NCI-H748 treated with DMSO at 0.1 percent for 48 hours (cell line): ENCODE measurements at regions not wholly inside any gene's neighbourhood (a gene's known extent, or its start where the extent isn't known, plus 50 kb on each side); places are given as distances from the start of the nearest gene placed in this dataset.

Experiments used
- DNase-seq: peaks from one replicate; lab custom pipeline; 2025; lab: John Stamatoyannopoulos, UW

DNA sequence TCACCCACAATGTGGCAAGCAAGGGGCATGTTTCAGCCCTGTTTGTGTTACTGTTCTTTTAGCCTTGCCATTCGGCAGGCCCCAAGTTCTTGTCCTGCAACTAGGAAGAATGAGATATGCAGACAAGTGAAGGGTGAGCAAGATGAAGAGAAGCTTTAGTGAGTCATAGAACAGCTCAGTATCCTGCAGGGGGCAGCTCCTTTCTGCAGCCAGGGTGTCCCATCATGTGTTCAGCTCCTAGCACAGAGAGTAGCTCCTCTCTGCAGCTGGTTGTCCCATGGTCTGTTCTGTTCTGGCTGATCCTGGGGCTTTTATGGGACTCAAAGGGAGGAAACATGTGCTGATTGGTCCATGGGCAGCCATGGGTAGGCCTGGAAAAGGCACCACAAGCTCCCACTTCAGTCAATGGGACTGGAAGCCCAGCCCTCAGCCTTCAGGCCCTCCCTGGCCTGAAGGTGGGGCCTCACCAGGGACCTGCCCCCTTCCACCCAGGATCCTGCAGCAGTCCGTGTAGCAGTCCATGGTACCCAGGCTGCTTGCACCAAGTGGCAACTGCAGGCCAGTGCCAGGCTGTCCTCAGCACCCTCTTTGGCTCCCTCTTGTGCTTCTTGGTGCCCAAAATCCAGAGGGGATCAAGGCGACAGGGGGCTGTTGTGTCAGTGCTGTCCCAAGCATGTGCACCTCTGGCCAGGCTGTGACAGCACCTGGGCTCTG is 326.4 kb downstream of the NR4A2 start:
- DNase-seq = no peak

DNA sequence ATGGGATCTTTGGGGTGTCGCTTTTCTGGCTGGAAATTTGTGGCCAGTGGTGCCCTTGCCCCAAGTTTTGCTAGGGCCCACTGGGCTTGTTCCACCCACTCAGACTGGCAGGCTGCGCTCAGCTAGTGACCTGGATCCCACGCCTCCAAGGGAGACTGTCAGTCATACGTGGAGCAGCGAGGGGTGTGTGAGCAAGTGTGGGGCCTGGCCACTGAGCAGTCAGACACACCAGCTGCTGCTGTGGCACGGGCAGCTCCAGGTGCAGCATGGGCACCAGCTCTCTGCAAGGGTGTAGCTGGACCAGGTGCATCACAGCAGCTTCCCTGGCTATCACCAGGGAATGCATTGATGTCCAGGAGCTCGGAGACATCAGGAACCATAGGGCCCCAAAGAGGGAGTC is 327.0 kb downstream of the NR4A2 start:
- no peak for DNase-seq

DNA sequence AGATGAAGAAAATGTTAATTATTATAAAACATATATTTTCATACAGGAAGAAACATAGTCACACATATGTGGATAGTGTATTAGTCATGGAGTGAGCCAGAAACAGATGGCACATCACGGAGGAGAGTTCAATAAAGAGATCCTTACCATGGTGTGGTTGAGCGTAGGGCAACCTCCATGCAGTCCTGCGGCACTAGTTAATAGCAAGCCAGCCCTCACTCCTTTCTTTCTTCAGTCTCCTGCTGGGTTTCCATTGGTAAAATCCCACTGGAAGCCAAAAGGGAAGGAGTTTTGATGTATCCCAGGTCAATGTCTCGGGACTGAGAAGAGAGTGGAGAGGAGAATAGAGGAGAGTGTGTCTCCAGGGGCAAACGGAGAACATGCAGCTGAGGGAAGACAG is 328.1 kb downstream of the NR4A2 start:
- DNase-seq = no peak

DNA sequence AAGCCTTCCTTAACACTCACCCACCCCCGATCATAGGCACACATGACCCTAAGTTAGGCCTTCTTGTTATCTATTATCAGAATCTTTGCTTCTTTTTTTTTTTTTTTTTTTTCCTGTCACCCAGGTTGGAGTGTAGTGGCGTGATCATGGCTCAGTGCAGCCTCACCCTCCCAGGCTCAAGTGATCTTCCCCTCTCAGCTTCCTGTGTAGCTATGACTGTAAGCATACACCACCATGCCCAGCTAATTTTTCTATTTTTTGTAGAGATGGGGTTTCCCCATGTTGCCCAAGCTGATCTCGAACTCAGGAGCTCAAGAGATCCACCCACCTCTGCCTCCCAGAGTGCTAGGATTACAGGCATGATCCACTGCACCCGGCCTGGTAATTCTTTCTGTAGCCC is 328.7 kb downstream of the NR4A2 start:
- DNase-seq = no peak

DNA sequence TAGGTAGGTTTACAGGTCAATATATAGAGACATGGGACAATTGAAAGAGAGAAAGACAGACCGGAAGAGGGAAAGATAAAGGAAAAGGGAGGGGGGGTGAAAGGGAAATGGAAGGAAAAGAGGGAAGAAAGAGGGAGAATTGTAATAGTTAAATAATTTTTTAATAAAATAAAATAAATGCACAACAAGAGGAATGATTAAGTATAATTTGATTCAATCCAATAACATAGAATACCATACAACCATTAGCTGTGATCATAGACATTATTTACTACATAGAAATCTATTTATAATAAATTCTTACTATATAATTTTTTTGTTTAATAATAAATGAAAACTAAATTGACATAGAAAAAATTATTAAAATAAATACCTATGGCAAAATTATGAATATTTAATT is 330.7 kb downstream of the NR4A2 start:
- no peak for DNase-seq

DNA sequence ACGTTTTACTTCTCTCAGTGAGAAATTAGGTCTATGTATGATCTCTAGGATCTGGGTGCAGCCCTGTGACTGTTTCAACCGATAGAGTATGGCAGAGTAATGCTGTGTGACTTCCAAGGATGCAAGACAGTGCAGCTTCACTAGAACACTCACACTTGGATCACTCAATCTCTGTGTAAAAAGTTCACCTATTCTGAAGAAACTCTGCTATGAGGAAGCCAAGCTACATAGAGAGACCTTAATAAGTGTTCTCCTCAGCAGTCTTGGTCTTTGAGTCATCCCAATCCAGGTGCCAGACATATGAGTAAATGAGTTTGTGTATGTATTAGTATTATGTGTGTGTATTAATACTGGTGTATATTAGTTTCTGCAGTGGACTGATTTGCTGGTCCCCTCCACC is 335.0 kb downstream of the NR4A2 start:
- DNase-seq = no peak

DNA sequence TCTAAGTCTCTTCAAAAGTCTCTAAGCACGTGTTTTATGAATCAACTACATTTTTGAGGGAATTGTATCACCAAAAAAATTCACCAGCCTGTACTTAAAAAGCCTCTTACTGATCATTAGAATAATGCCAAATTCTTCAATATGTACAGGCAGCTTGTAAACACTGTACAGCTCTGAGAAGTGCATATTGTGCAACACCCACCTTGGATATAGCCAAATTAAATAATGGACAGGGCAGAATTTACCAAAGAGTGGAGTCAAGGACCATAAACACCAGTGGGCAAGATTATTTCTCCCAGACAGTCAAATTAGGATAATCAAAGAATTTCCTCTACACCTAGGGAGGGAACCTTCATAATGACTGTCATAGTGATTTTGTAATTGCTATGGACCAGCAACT is 338.2 kb downstream of the NR4A2 start:
- no peak for DNase-seq

DNA sequence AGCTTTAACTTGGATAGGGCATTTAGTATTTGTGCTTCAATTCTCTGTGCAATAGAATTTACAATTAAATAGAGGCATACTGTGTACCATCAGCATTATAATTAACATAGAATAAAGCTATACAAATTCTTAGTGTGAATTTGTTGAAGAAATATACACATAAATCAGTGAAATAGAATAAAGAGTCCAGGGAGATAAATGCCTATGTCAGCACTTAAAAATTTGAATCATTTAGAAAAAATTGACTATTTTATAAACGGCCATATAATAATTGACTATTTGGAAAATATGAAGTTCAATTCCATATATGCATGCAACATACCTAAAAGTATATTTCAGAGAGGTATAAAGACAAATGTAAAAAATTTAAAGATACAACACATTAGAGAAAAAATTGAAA is 348.7 kb downstream of the NR4A2 start:
- no peak for DNase-seq

DNA sequence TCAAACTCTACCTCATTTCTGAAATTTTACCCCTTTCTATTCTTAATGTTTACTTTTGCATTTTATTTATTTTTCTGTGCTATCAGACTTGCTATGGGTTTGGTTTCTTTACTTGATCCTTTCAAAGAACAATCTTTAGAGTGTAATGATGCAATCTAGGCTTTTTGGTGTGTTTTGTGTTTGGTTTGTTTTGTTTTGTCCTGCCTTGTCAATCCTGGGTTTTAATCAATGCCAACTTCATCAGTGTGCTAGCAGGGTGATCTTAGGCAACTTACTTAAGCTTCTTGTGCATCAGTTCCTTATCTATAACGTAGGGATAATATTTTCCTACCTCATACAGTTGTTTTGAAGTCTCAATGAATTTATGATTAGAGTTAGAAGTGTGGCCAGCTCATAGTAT is 350.4 kb downstream of the NR4A2 start:
- no peak for DNase-seq

DNA sequence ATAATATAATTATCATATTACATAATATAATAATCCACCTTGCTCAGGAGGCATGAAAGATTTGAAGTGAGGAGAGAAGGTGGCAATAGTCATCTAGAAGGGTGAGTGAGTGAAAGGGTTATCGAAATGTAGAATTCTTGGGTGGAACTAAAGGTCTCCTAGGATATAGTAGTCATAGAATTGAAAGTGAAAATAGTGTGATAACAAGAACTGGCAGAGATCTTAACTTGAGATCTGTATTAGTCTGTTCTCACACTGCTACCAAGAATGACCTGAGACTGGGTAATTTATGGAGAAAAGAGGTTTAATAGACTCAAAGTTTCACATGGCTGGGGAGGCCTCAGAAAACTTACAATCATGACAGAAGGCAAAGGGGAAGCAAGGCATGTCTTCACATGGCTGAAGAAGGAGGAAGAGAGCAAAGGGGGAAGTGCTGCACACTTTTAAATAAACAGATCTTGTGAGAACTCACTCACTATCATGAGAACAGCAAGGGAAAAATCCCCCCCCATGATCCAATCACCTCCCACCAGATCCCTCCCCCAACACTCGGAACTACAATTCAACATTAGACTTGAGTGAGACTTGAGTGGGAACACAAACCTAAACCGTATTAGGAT is 351.5 kb downstream of the NR4A2 start:
- DNase-seq = no peak

DNA sequence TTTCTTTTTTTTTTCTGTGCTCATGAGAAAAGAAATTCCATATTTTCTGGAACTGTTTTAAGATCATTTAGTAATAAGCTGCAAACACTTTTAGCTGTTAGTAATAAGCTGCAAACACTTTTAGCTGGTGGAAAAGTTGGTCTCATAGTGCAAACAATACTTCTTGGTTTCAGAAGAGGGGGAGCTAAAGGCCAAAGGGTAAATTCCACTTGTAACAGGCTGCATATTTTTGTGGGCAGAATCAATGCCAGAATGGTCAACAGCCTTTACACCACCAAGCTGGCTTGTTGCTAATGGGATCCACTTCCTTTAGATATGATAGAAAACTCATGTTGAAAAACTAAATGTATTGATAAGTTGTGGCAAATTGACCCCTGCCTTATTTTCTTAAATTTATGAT is 356.8 kb downstream of the NR4A2 start:
- no peak for DNase-seq

DNA sequence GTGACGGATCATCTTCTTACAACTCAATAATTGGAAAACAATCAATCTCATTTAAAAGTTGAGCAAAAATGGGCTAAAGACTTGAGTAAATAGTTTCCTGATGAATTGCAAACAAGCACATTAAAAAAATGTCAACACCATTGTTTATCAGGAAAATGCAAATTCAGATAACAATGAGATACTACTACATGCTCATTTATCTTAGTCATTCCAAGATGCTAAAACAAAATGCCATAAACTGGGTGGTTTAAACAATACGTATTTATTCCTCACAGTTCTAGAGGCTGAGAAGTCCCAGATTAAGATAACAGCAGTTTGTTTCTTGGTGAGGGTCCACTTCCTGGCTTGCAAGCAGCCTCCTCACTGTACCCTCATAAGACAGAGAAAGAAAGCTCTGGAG is 359.6 kb downstream of the NR4A2 start:
- no peak for DNase-seq

DNA sequence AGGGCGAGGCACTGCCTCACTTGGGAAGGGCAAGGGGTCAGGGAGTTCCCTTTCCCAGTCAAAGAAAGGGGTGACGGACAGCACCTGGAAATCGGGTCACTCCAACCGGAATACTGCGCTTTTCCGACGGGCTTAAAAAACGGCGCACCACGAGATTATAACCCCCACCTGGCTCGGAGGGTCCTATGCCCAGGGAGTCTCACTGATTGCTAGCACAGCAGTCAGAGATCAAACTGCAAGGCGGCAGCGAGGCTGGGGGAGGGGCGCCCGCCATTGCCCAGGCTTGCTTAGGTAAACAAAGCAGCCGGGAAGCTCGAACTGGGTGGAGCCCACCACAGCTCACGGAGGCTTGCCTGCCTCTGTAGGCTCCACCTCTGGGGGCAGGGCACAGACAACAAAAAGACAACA is 366.5 kb downstream of the NR4A2 start:
- peak; percentile 15 for DNase-seq

DNA sequence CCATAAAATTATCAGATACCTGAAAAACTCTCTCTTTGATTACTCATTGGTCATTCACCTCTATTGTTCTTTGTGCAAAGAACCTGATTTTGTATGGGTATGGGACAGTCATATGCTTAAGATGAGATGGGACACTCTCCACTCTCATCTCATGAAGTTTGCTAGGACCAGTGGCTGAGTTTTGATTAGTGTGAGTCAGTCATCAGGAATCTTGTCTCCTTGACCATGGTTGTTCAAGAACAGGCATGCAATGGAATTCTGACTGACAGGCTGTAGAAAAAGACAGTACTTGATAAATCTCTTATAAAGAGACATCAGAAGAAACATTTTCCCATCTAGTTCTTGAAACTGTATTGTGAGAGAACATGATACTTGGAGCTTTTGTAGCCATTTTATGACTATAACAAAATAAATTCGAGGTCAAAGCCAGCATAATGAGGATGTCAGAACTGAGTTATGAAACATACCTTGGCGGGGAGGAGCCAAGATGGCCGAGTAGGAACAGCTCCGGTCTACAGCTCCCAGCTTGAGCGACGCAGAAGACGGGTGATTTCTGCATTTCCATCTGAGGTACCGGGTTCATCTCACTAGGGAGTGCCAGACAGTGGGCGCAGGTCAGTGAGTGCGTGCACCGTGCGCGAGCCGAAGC is 367.0 kb downstream of the NR4A2 start:
- DNase-seq = no peak

DNA sequence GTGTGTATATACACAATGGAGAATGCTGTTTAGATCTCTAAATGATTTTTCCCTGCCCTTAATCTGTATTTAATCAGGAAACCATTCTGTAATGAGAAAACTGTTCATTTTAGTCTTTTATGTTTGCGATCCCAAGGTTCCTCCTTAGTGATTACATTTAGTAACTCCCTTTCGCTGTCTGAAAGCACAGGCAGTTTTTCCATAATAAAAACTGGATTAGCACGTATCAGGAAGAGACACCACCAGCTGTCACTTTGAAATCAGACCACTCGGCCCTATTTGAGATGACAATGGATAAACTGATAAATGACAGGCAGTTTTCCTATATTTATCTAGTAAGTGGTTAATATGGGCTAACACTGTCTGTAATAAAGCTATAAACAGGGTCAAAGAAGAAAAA is 370.9 kb downstream of the NR4A2 start:
- DNase-seq = no peak

DNA sequence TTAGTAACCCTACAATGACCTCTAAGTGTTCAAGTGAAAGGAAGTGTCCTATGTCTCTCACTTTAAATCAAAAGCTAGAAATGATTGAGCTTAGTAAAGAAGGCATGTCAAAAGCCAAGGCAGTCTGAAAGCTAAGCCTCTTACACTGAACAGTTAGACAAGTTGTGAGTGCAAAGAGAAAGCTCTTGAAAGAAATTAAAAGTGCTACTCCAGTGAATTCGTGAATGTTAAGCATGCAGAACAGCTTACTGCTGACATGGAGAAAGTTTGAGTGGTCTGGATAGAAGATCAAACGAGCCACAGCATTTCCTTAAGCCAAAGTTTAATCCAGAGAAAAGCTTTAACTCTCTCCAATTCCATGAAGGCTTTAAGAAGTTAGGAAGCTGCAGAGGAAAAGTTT is 373.7 kb downstream of the NR4A2 start:
- no peak for DNase-seq

DNA sequence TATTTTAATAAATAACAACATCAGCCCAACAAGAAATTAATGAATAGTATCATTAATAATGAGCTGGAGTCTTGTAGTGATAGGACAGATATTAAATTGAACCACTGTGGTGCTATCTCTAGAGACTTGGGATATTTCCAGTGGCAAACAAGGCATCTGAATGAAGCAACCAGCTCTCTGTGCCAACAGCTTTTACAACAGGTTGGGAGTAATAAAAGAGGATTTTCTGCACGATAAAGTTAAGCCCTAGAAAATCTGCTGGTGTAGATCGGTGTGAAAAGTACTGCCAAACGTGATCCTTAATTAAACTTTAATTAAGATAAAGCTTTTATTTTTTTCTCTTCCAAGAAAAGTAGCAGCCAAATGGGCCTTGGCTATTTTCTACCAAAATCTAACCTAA is 385.5 kb downstream of the NR4A2 start:
- no peak for DNase-seq

DNA sequence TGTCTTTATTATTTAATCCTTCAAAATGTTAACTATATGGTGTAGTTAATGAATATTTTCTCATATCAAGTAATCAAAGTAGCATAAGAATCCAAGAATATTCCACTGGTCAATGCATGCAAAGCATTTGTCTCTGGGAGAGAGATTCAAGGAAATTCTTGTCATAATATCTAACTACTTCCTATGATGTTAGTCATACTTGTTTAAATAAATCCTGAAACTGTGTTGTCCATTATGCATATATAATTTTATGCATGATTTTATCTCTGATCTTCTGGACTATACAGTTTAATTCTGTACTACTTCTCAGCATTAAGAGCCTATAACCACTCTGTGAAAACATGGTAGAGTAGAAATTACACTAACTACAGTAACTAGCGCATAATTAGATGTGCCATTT is 388.3 kb downstream of the NR4A2 start:
- DNase-seq = no peak

DNA sequence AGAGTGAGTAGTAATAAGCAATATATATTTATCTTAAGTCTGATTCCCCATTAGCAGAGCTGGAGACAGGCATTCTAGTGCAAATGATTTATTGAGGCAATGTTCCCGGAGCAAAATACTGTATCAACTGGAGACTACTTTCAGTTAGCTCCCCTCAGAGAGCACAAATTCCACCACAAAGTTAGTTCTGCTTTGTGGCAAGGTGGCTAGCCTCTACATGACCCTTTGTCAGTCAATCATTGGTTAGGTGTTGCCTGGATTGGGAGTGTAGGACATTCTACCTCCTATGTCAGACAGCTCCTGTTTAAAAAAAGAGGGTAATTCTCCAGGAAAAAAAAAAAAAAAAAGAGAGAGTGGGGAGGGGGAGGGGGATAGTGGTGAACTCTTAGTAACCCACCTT is 402.2 kb downstream of the NR4A2 start:
- DNase-seq = no peak

DNA sequence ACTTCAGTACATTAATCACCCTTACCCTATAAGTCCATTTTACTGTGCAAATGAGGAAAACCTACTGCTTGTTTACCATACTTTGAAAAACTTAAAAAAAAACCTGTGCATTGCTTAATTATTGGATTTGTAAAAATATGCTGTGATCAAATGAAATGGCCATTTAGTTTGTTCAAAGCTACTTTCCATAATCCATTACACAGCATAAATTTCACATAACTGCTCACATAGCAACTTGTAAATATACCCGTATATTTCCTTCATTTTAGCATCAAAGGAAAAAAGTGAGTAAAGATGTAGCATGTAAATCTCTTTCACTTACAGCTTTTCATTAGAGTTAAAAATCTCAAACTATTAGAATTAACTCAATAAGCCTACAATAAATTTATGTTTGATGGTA is 415.1 kb downstream of the NR4A2 start:
- no peak for DNase-seq

DNA sequence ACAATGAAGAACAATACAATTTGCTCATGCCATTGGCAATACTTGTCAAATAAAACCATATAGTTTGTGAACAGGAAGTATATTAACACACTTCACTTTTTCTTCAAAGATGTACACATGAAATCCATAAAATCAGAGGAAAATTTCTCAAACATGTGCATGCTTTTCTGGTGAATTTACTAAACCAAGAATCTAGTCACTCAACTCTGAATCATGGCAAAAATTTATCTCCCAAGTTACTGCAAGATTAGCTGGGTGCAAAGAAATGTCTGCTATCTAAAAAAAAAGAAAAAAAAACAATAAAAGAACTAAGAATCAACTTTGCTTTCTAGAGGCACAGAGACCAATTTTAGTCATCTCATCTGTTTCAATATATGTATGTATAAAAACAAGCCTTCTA is 419.2 kb downstream of the NR4A2 start:
- DNase-seq = no peak

DNA sequence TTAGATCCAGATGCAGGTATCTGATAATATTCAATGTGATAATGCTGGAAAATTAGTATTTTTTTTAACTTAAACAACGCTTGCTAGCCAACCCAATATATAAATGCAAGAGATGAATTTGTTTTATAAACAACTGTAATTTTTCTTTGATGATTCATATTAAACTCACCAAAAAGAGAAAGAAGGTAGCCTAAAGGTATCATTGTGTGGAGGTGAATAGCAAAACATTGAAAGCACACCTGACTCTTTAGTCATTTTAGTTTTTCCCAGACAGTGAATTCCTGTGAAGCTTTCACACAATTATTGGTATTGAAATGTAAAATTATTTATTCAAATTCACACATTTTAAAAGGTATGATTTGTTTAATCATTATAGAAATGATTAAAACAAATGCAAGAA is 424.0 kb downstream of the NR4A2 start:
- DNase-seq = no peak

DNA sequence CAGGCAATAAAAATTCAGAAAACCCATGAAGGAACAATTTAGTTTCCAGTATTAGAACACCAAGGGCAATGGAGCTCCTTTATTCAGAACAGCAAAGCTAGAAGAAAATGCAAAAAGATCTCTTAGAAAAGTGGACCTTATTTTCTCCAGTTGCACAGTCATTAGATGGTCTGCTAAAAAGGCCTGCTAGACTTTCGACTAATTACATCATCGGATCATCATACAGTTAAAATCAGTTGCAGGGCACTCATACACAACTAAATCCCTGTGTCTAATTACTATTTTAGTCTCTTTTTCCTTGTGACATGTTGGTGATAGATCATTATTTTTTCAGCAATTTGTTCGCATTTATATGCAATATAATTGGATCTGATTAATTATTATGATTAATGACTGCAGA is 425.3 kb downstream of the NR4A2 start:
- DNase-seq = no peak

DNA sequence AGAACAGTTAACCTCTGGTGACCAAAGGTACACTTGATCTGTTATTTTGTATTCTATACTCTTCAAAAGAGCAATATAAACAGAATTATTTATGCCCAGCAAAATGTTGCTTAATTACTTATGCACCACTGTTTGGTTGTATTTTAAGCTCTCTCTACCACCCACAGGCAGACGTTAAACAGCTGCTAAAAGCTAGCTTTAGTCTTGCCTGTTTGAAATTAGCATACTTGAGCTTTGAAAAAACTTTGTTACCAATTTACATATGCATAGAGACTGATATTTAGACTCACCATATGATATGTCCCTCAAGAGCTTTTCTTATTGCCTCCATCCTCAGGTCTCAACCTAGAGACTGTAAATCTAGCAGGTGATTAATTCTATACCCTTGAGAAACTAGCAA is 426.9 kb downstream of the NR4A2 start:
- no peak for DNase-seq
